OCI-LY7 (cell line): ENCODE measurements at regions not wholly inside any gene's neighbourhood (a gene's known extent, or its start where the extent isn't known, plus 50 kb on each side); places are given as distances from the start of the nearest gene placed in this dataset.

Experiments used
- BruUV-seq: library from RNA; stranded (reverse); fragments of 400-500 nt; replicated peaks from 2 replicates; lab custom pipeline; 2021; lab: Mats Ljungman, UMichigan
- CTCF ChIA-PET: fragments of 300-600 bp; sonication (Branson Sonifier 250); formaldehyde crosslinking; loops from one replicate; lab custom pipeline; 2022; ENCODE audit warnings: antibody characterized with exemption; ENCODE audit not compliant: unreplicated experiment; lab: Charles Lee
- POLR2A ChIA-PET: fragments of 300-600 bp; sonication (Branson Sonifier 250); formaldehyde crosslinking; loops from one replicate; lab custom pipeline; 2022; ENCODE audit warnings: antibody characterized with exemption; lab: Charles Lee
- DNase-seq: peaks from one replicate; pipeline ENCODE4 v3.0.0-alpha.2; 2015; ENCODE audit warnings: low spot score
- H2AFZ ChIP-seq: fragments of 200-600 bp; sonication (generic), shearing (Covaris generic); 2 replicates; pipeline ENCODE4 v1.6.1; 2014; ENCODE audit warnings: mild to moderate bottlenecking, antibody characterized with exemption, low read length, moderate library complexity
- H3K27ac ChIP-seq: fragments of 200-600 bp; sonication (generic); 2 replicates; pipeline ENCODE4 v1.5.1; 2014; ENCODE audit warnings: mixed run types, low read depth, mild to moderate bottlenecking, moderate library complexity, low read length, inconsistent platforms; ENCODE audit not compliant: poor library complexity, severe bottlenecking
- H3K36me3 ChIP-seq: fragments of 200-600 bp; sonication (generic); 2 replicates; pipeline ENCODE4 v1.6.1; 2014; ENCODE audit warnings: mild to moderate bottlenecking, antibody characterized with exemption, low read length, moderate library complexity, mixed read lengths; ENCODE audit not compliant: insufficient read depth
- H3K4me1 ChIP-seq: fragments of 200-600 bp; sonication (generic); 2 replicates; pipeline ENCODE4 v1.5.1; 2014; ENCODE audit warnings: mild to moderate bottlenecking, low read length; ENCODE audit not compliant: insufficient read depth, poor library complexity, severe bottlenecking
- H3K4me2 ChIP-seq: fragments of 200-600 bp; sonication (generic); 2 replicates; pipeline ENCODE4 v1.6.1; 2014; ENCODE audit warnings: mild to moderate bottlenecking, low read length
- H3K4me3 ChIP-seq: fragments of 200-600 bp; sonication (generic); 2 replicates; pipeline ENCODE4 v1.5.1; 2014; ENCODE audit warnings: mild to moderate bottlenecking, low read depth, low read length; ENCODE audit not compliant: poor library complexity, severe bottlenecking
- H3K79me2 ChIP-seq: fragments of 200-600 bp; sonication (generic); 2 replicates; pipeline ENCODE4 v1.6.1; 2016; ENCODE audit warnings: low read depth, mild to moderate bottlenecking, low read length, moderate library complexity, mixed read lengths; ENCODE audit not compliant: insufficient read depth
- H3K9me2 ChIP-seq: fragments of 200-600 bp; sonication (generic); 2 replicates; pipeline ENCODE4 v1.6.1; 2016; ENCODE audit warnings: mild to moderate bottlenecking, low read length, mixed read lengths; ENCODE audit not compliant: insufficient read depth
- H3K9me3 ChIP-seq: fragments of 200-600 bp; sonication (generic); 2 replicates; pipeline ENCODE4 v1.6.1; 2014; ENCODE audit warnings: mild to moderate bottlenecking, mixed run types, low read length, mixed read lengths
- H4K20me1 ChIP-seq: fragments of 200-600 bp; sonication (generic); 2 replicates; pipeline ENCODE4 v1.6.1; 2014; ENCODE audit warnings: mild to moderate bottlenecking, antibody characterized with exemption, low read length, moderate library complexity, mixed read lengths; ENCODE audit not compliant: insufficient read depth
- CTCF ChIP-seq: fragments of 200-600 bp; sonication (generic); conservative IDR thresholded peaks from 2 replicates; pipeline ENCODE4 v1.5.1; 2014; ENCODE audit warnings: mild to moderate bottlenecking, antibody characterized with exemption, low read length, moderate library complexity, mixed read lengths
- EZH2phosphoT487 ChIP-seq: fragments of 200-600 bp; sonication (generic); IDR thresholded peaks from 2 replicates; pipeline ENCODE4 v1.6.1; 2018; ENCODE audit warnings: low read depth, borderline replicate concordance, mild to moderate bottlenecking, mixed run types, antibody characterized with exemption, low read length, moderate library complexity, mixed read lengths
- intact Hi-C: fragments of 100-400 bp; cut with micrococcal nuclease; formaldehyde crosslinking; loops from one replicate; pipeline ENCODE4 v1.10.0; 2022; ENCODE audit not compliant: unreplicated experiment

GRCh38 chr1:94315552-94316116, 78.2 kb upstream of the ARHGAP29 start:
- no peak overlapping the region for H3K27ac ChIP-seq
- ChIA-PET CTCF (no interaction called here), POLR2A (interaction anchor here (1.0 kb wide), 1 partner anchor 16 kb away, joined by 4 read pairs; no protein-coding TSS in a partner anchor)
- H4K20me1 ChIP-seq, result no peaks in the 10 kb centered on the region
- DNase-seq, result no peak
- no TSS peak for BruUV-seq
- H3K4me3 ChIP-seq, result no peak overlapping the region
- H2AFZ ChIP-seq, result no peak overlapping the region
- no peaks in the 10 kb centered on the region for H3K9me3 ChIP-seq
- intact Hi-C loops, result no loop called here
- TF ChIP-seq CTCF (no peak), EZH2phosphoT487 (no peak)
- no peak overlapping the region for H3K4me2 ChIP-seq
- H3K9me2 ChIP-seq, result no peaks in the 10 kb centered on the region
- H3K4me1 ChIP-seq, result no peaks in the 10 kb centered on the region
- H3K79me2 ChIP-seq, result no peaks in the 10 kb centered on the region
- H3K36me3 ChIP-seq, result no peaks in the 10 kb centered on the region

GRCh38 chr1:94314222-94314858, 77.0 kb upstream of the ARHGAP29 start:
- Histone ChIP-seq H3K79me2 (no peaks in the 10 kb centered on the region), H3K9me2 (no peaks in the 10 kb centered on the region), H3K36me3 (no peaks in the 10 kb centered on the region), H3K4me2 (no peak overlapping the region), H4K20me1 (no peaks in the 10 kb centered on the region), H3K9me3 (no peaks in the 10 kb centered on the region), H3K4me3 (no peak overlapping the region), H3K4me1 (no peaks in the 10 kb centered on the region), H3K27ac (no peak overlapping the region), H2AFZ (no peak overlapping the region)
- no TSS peak for BruUV-seq
- ChIA-PET POLR2A (interaction anchor here (0.6 kb wide), 1 partner anchor 281 kb away, joined by 4 read pairs; no protein-coding TSS in a partner anchor), CTCF (interaction anchor here (0.7 kb wide), 1 partner anchor 199 kb away, joined by 3 read pairs; no protein-coding TSS in a partner anchor)
- no peak for TF ChIP-seq CTCF
- TF ChIP-seq EZH2phosphoT487, result no peak
- intact Hi-C loops, result no loop called here
- DNase-seq, result no peak
